B cell (primary cell): ENCODE measurements at regions not wholly inside any gene's neighbourhood (a gene's known extent, or its start where the extent isn't known, plus 50 kb on each side); places are given as distances from the start of the nearest gene placed in this dataset.

Source experiments
- ATAC-seq: fragments of 200-7000 bp; cut with Tn5 transposase; one replicate; pipeline ENCODE4 v1.10.0; 2021; ENCODE audit warnings: low read depth, mild to moderate bottlenecking, moderate number of reproducible peaks, moderate library complexity
- CTCF ChIA-PET: fragments of 350-600 bp; sonication (Branson Sonifier 250); formaldehyde crosslinking; loops from one replicate; lab custom pipeline; 2021; ENCODE audit warnings: antibody characterized with exemption, inconsistent platforms; lab: Charles Lee
- POLR2A ChIA-PET: fragments of 350-600 bp; sonication (Branson Sonifier 250); formaldehyde crosslinking; loops from one replicate; lab custom pipeline; 2021; ENCODE audit warnings: antibody characterized with exemption; lab: Charles Lee
- DNase-seq: peaks from one replicate; pipeline ENCODE4 v3.0.0; 2013
- H2AFZ ChIP-seq: 2 replicates; pipeline ENCODE4 v1.6.1; 2012; ENCODE audit warnings: mild to moderate bottlenecking, low read depth, low read length; ENCODE audit not compliant: insufficient read depth, poor library complexity, severe bottlenecking
- H3K27ac ChIP-seq, 2 donors: 1 replicate in 1 of 2; 2 replicates in 1 of 2; pipeline ENCODE4 v1.5.1; 2012 to 2013; ENCODE audit warnings: low read length in 2 of 2, mild to moderate bottlenecking in 2 of 2, moderate library complexity in 1 of 2
- H3K27me3 ChIP-seq, 4 experiments: fragments of 200-600 bp in 1 of 4; sonication (generic) in 1 of 4; replicated peaks in 1 of 4; 1 replicate in 2 of 4; 2 replicates in 2 of 4; pipeline versions ENCODE4 v1.6.1 to v1.7.0; 2013 to 2016; ENCODE audit warnings: low read length in 3 of 4, mild to moderate bottlenecking in 2 of 4, mixed read lengths in 1 of 4, moderate library complexity in 1 of 4; ENCODE audit not compliant: insufficient read depth in 4 of 4, control insufficient read depth in 3 of 4; ENCODE audit errors: control extremely low read depth in 1 of 4
- H3K36me3 ChIP-seq, 2 experiments: replicated peaks in 1 of 2; 1 replicate in 1 of 2; 2 replicates in 1 of 2; pipeline versions ENCODE4 v1.6.1 to v1.7.1; 2013; ENCODE audit warnings: low read length in 1 of 2; ENCODE audit not compliant: insufficient read depth in 2 of 2, control insufficient read depth in 1 of 2; ENCODE audit errors: control extremely low read depth in 1 of 2, extremely low read depth in 1 of 2
- H3K4me1 ChIP-seq, 2 donors: fragments of 200-600 bp in 1 of 2; sonication (generic) in 1 of 2; 1 replicate in 1 of 2; 2 replicates in 1 of 2; pipeline versions ENCODE4 v1.5.1 to v1.6.1; 2013 to 2017; ENCODE audit warnings: low read length in 2 of 2; ENCODE audit not compliant: control insufficient read depth in 2 of 2, insufficient read depth in 2 of 2
- H3K4me2 ChIP-seq: replicated peaks from 2 replicates; pipeline ENCODE3; 2012; ENCODE audit warnings: mild to moderate bottlenecking, low read depth, low read length; ENCODE audit not compliant: poor library complexity, severe bottlenecking
- H3K4me3 ChIP-seq, 5 experiments: fragments of 200-600 bp in 1 of 5; sonication (generic) in 1 of 5; 1 replicate in 3 of 5; 2 replicates in 2 of 5; pipeline versions ENCODE4 v1.5.1 to v1.7.0; 2011 to 2016; ENCODE audit warnings: low read length in 4 of 5, mild to moderate bottlenecking in 4 of 5, low read depth in 2 of 5, control low read depth in 1 of 5, moderate library complexity in 1 of 5; ENCODE audit not compliant: insufficient read depth in 1 of 5; ENCODE audit errors: control extremely low read depth in 1 of 5, extremely low read depth in 1 of 5
- H3K79me2 ChIP-seq: fragments of 200-600 bp; sonication (generic); one replicate; pipeline ENCODE4 v1.6.0; 2016; ENCODE audit warnings: low read length; ENCODE audit not compliant: control insufficient read depth, insufficient read depth
- H3K9ac ChIP-seq: fragments of 200-600 bp; sonication (generic); 2 replicates; pipeline ENCODE4 v1.6.1; 2017; ENCODE audit warnings: mild to moderate bottlenecking, low read length, moderate library complexity
- H3K9me3 ChIP-seq, 3 donors: one replicate each; pipeline versions ENCODE4 v1.6.1 to v1.7.1; 2013; ENCODE audit warnings: low read length in 2 of 3; ENCODE audit not compliant: control insufficient read depth in 2 of 3, insufficient read depth in 1 of 3; ENCODE audit errors: control extremely low read depth in 1 of 3
- H4K20me1 ChIP-seq: 2 replicates; pipeline ENCODE4 v1.6.0; 2012; ENCODE audit warnings: mild to moderate bottlenecking, low read length; ENCODE audit not compliant: insufficient read depth, control insufficient read depth, poor library complexity, severe bottlenecking
- H3K27ac Mint-ChIP-seq: one replicate; pipeline ENCODE4 v1.8.0; 2021; ENCODE audit warnings: mixed read lengths
- H3K27me3 Mint-ChIP-seq: one replicate; pipeline ENCODE4 v1.8.0; 2021; ENCODE audit warnings: mixed read lengths
- H3K4me1 Mint-ChIP-seq: one replicate; pipeline ENCODE4 v1.8.0; 2021; ENCODE audit warnings: mixed read lengths
- H3K4me3 Mint-ChIP-seq: one replicate; pipeline ENCODE4 v1.8.0; 2021; ENCODE audit warnings: mixed read lengths
- H3K9me3 Mint-ChIP-seq: one replicate; pipeline ENCODE4 v1.8.0; 2022; ENCODE audit warnings: mixed read lengths; ENCODE audit not compliant: insufficient read depth
- CTCF ChIP-seq: fragments of 200-600 bp; IDR thresholded peaks from one replicate; pipeline ENCODE4 v1.8.0; 2022; ENCODE audit warnings: antibody characterized with exemption, mild to moderate bottlenecking
- EZH2 ChIP-seq: IDR thresholded peaks from 2 replicates; pipeline ENCODE4 v1.6.1; 2012; ENCODE audit warnings: borderline replicate concordance, low read depth, mild to moderate bottlenecking, moderate library complexity, low read length; ENCODE audit not compliant: insufficient read depth, poor library complexity, severe bottlenecking
- WGBS: methylation state at CpG from one replicate; pipeline ENCODE4 v1.1.5; 2013; ENCODE audit warnings: missing lambda C conversion rate; ENCODE audit not compliant: insufficient coverage; 5-methylcytosine and 5-hydroxymethylcytosine counted together
- intact Hi-C: fragments of 100-400 bp; cut with micrococcal nuclease; formaldehyde crosslinking; loops from one replicate; pipeline ENCODE4 v1.10.0; 2022

DNA sequence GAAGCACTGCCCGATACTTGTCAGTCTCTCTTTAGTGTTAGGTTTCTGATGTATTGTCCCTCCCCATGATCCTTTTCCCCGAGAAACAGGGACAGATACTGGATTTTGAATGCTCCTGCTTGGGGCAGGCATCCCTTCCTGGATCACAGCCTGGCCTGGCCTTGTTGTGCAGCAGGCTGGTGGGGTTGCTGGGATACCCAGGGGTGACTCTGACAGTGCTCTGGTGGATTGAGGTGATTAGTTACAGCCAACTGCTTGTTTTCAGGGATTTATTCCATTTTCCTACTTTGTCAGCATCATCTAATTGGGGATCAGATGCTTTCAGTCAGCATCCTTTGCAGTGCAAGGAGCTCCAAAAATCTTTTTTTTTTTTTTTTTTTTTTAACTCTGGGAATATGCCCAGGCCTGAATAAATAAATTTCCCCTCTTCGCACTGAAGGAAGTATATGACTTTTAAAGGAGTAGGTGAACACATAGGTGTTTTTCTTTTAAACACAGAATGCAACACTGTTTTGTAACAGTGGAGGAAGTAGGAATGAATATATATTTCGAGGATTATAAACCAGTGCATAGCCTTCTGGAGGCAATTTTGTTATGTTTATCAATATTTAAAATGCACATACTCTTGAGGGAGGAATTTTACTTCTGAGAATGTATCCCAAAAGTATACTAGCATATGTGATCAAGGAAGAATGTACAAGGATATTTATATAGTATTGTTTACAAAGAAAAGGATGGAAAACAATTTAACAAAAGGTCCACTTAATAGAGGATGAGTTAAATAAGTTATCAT is 127.3 kb upstream of the ELL2 start:
- TF ChIP-seq EZH2: no peak
- no peak for TF ChIP-seq CTCF
- H3K9me3 ChIP-seq: no peaks in the 10 kb centered on the region
- CTCF ChIA-PET: no interaction called here
- intact Hi-C loops: no loop called here
- no peaks in the 10 kb centered on the region for H3K79me2 ChIP-seq
- no peak overlapping the region for H3K4me2 ChIP-seq
- WGBS: no CpG with 5 or more reads among the region's 4 CpGs
- H3K27ac ChIP-seq: no peak overlapping the region
- Mint-ChIP-seq H3K27ac (no peak overlapping the region), H3K4me1 (peaks cover 3% of the 10 kb centered on the region), H3K4me3 (no peak overlapping the region), H3K27me3 (peaks cover 6% of the 10 kb centered on the region), H3K9me3 (no peaks in the 10 kb centered on the region)
- no peak overlapping the region for H2AFZ ChIP-seq
- POLR2A ChIA-PET: no interaction called here
- ATAC-seq: no peak
- no peaks in the 10 kb centered on the region for H3K4me1 ChIP-seq
- no peak for DNase-seq
- no peak overlapping the region for H3K4me3 ChIP-seq
- H3K9ac ChIP-seq: no peak overlapping the region
- no peaks in the 10 kb centered on the region for H3K36me3 ChIP-seq
- no peaks in the 10 kb centered on the region for H4K20me1 ChIP-seq
- no peaks in the 10 kb centered on the region for H3K27me3 ChIP-seq

DNA sequence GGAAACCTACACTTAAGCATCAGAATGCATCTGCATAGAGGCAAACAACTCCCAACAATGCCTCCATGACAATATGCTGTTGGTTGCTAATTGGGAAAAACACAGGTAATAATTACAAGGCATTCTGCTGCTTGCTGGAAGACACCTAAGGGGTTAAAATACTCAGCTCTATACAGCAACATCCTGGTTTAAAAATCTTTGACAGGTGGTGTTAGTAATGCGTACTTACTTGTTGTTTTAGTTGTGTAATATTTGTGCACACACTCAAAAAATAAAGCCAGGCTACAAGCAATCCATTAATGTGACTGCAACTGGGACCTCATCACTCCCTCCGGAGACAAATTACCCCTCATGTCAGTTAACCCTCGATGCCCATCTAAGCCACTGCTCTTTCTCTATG is 126.3 kb upstream of the ELL2 start:
- Histone ChIP-seq H3K27me3 (no peaks in the 10 kb centered on the region), H3K4me2 (no peak overlapping the region), H3K4me3 (no peak overlapping the region), H3K9me3 (no peaks in the 10 kb centered on the region), H3K9ac (no peak overlapping the region), H4K20me1 (no peaks in the 10 kb centered on the region), H3K36me3 (no peaks in the 10 kb centered on the region), H3K4me1 (no peaks in the 10 kb centered on the region), H2AFZ (no peak overlapping the region), H3K79me2 (no peaks in the 10 kb centered on the region), H3K27ac (no peak overlapping the region)
- Mint-ChIP-seq H3K4me3 (no peak overlapping the region), H3K9me3 (no peaks in the 10 kb centered on the region), H3K4me1 (peaks cover 3% of the 10 kb centered on the region), H3K27me3 (peaks cover 9% of the 10 kb centered on the region), H3K27ac (no peak overlapping the region)
- 81% methylated on average over 2 of the region's 3 CpGs for WGBS
- DNase-seq (no peak), ATAC-seq (no peak)
- TF ChIP-seq CTCF: no peak
- TF ChIP-seq EZH2: no peak
- intact Hi-C loops: no loop called here
- POLR2A ChIA-PET: no interaction called here
- CTCF ChIA-PET: no interaction called here
